Stimulated activated naive CD8-positive, alpha-beta T cell treated with anti-CD3 and anti-CD28 coated beads, Interleukin-15, Interleukin-2, amounts not matched to agents 100 ng/mL and 50 ng/mL, for 24 hours (primary cell): ENCODE measurements at regions not wholly inside any gene's neighbourhood (a gene's known extent, or its start where the extent isn't known, plus 50 kb on each side); places are given as distances from the start of the nearest gene placed in this dataset.
"Not testable (repeated sequence)": the region's sequence is repeated elsewhere in the genome, so short reads cannot be mapped to it uniquely, and the experiment has no call there.

Source experiments
- H3K27ac Mint-ChIP-seq: one replicate; pipeline ENCODE4 v1.8.0; 2021; ENCODE audit warnings: mild to moderate bottlenecking, mixed read lengths
- H3K27me3 Mint-ChIP-seq: one replicate; pipeline ENCODE4 v1.8.0; 2021; ENCODE audit warnings: mixed read lengths
- H3K36me3 Mint-ChIP-seq: one replicate; pipeline ENCODE4 v1.8.0; 2021; ENCODE audit warnings: low read depth, mixed read lengths
- H3K4me1 Mint-ChIP-seq: one replicate; pipeline ENCODE4 v1.8.0; 2021; ENCODE audit warnings: low read depth, mixed read lengths
- H3K4me3 Mint-ChIP-seq: one replicate; pipeline ENCODE4 v1.8.0; 2021; ENCODE audit warnings: mild to moderate bottlenecking, mixed read lengths
- H3K9me3 Mint-ChIP-seq: one replicate; pipeline ENCODE4 v1.8.0; 2021; ENCODE audit warnings: mixed read lengths

- H3K9me3 Mint-ChIP-seq, result peaks cover 4% of the 10 kb centered on the region
- H3K36me3 Mint-ChIP-seq, result no peaks in the 10 kb centered on the region
- H3K27me3 Mint-ChIP-seq, result no peaks in the 10 kb centered on the region
- no peaks in the 10 kb centered on the region for H3K4me1 Mint-ChIP-seq
- no peak overlapping the region for H3K4me3 Mint-ChIP-seq
- no peak overlapping the region for H3K27ac Mint-ChIP-seq
Observed at GRCh38 chr5:121572061-121572460, 279.6 kb upstream of the FTMT start.

- H3K9me3 Mint-ChIP-seq, result peaks cover 4% of the 10 kb centered on the region
- H3K4me3 Mint-ChIP-seq, result no peak overlapping the region
- H3K4me1 Mint-ChIP-seq, result no peaks in the 10 kb centered on the region
- H3K27me3 Mint-ChIP-seq, result no peaks in the 10 kb centered on the region
- no peak overlapping the region for H3K27ac Mint-ChIP-seq
- H3K36me3 Mint-ChIP-seq, result no peaks in the 10 kb centered on the region
Observed at GRCh38 chr5:121573721-121574382, 277.8 kb upstream of the FTMT start.

GRCh38 chr5:121581588-121581987 lies 270.1 kb upstream of the FTMT start:
- no peaks in the 10 kb centered on the region for H3K36me3 Mint-ChIP-seq
- no peaks in the 10 kb centered on the region for H3K27me3 Mint-ChIP-seq
- H3K27ac Mint-ChIP-seq, result no peak overlapping the region
- H3K4me1 Mint-ChIP-seq, result no peaks in the 10 kb centered on the region
- no peak overlapping the region for H3K4me3 Mint-ChIP-seq
- peaks cover 7% of the 10 kb centered on the region for H3K9me3 Mint-ChIP-seq

GRCh38 chr5:121596882-121597281 lies 254.8 kb upstream of the FTMT start:
- no peaks in the 10 kb centered on the region for H3K4me1 Mint-ChIP-seq
- peaks cover 9% of the 10 kb centered on the region for H3K9me3 Mint-ChIP-seq

GRCh38 chr5:121608826-121609225 lies 242.9 kb upstream of the FTMT start:
- H3K27me3 Mint-ChIP-seq, result no peaks in the 10 kb centered on the region
- no peak overlapping the region for H3K4me3 Mint-ChIP-seq
- H3K36me3 Mint-ChIP-seq, result no peaks in the 10 kb centered on the region

More at GRCh38 chr5:121596882-121597281, 254.8 kb upstream of the FTMT start:
- Mint-ChIP-seq H3K27ac (no peak overlapping the region), H3K4me3 (no peak overlapping the region), H3K27me3 (no peaks in the 10 kb centered on the region), H3K36me3 (no peaks in the 10 kb centered on the region)

GRCh38 chr5:121624035-121624434 lies 227.6 kb upstream of the FTMT start:
- H3K27me3 Mint-ChIP-seq, result no peaks in the 10 kb centered on the region
- no peaks in the 10 kb centered on the region for H3K36me3 Mint-ChIP-seq
- H3K27ac Mint-ChIP-seq, result no peak overlapping the region
- H3K4me3 Mint-ChIP-seq, result no peak overlapping the region
- no peaks in the 10 kb centered on the region for H3K4me1 Mint-ChIP-seq
- peaks cover 4% of the 10 kb centered on the region for H3K9me3 Mint-ChIP-seq

More at GRCh38 chr5:121608826-121609225, 242.9 kb upstream of the FTMT start:
- Mint-ChIP-seq H3K4me1 (no peaks in the 10 kb centered on the region), H3K27ac (no peak overlapping the region), H3K9me3 (peaks cover 9% of the 10 kb centered on the region)

GRCh38 chr5:121628783-121629182 lies 222.9 kb upstream of the FTMT start:
- H3K27ac Mint-ChIP-seq, result no peak overlapping the region
- no peaks in the 10 kb centered on the region for H3K27me3 Mint-ChIP-seq
- H3K36me3 Mint-ChIP-seq, result no peaks in the 10 kb centered on the region
- no peaks in the 10 kb centered on the region for H3K9me3 Mint-ChIP-seq
- H3K4me3 Mint-ChIP-seq, result no peak overlapping the region
- H3K4me1 Mint-ChIP-seq, result no peaks in the 10 kb centered on the region

- peaks cover 4% of the 10 kb centered on the region for H3K9me3 Mint-ChIP-seq
- no peaks in the 10 kb centered on the region for H3K4me1 Mint-ChIP-seq
- no peak overlapping the region for H3K4me3 Mint-ChIP-seq
- H3K36me3 Mint-ChIP-seq, result no peaks in the 10 kb centered on the region
- no peak overlapping the region for H3K27ac Mint-ChIP-seq
- H3K27me3 Mint-ChIP-seq, result no peaks in the 10 kb centered on the region
Observed at GRCh38 chr5:121630402-121630801, 221.3 kb upstream of the FTMT start.

- Mint-ChIP-seq H3K9me3 (peaks cover 8% of the 10 kb centered on the region), H3K4me1 (no peaks in the 10 kb centered on the region), H3K27ac (no peak overlapping the region), H3K4me3 (no peak overlapping the region), H3K36me3 (no peaks in the 10 kb centered on the region), H3K27me3 (no peaks in the 10 kb centered on the region)
Observed at GRCh38 chr5:121634946-121635345, 216.7 kb upstream of the FTMT start.

- Mint-ChIP-seq H3K36me3 (no peaks in the 10 kb centered on the region), H3K9me3 (peaks cover 12% of the 10 kb centered on the region), H3K4me1 (no peaks in the 10 kb centered on the region), H3K27ac (no peak overlapping the region), H3K27me3 (no peaks in the 10 kb centered on the region), H3K4me3 (no peak overlapping the region)
Observed at GRCh38 chr5:121638126-121638525, 213.6 kb upstream of the FTMT start.

- Mint-ChIP-seq H3K4me1 (no peaks in the 10 kb centered on the region), H3K4me3 (no peak overlapping the region), H3K9me3 (peaks cover 9% of the 10 kb centered on the region), H3K36me3 (no peaks in the 10 kb centered on the region), H3K27ac (no peak overlapping the region), H3K27me3 (no peaks in the 10 kb centered on the region)
Observed at GRCh38 chr5:121640298-121640697, 211.4 kb upstream of the FTMT start.

- H3K27me3 Mint-ChIP-seq, result no peaks in the 10 kb centered on the region
- H3K9me3 Mint-ChIP-seq, result peaks cover 9% of the 10 kb centered on the region
- H3K4me3 Mint-ChIP-seq, result no peak overlapping the region
- no peaks in the 10 kb centered on the region for H3K36me3 Mint-ChIP-seq
- no peaks in the 10 kb centered on the region for H3K4me1 Mint-ChIP-seq
- no peak overlapping the region for H3K27ac Mint-ChIP-seq
Observed at GRCh38 chr5:121658221-121658620, 193.5 kb upstream of the FTMT start.

GRCh38 chr5:121660142-121660541 lies 191.5 kb upstream of the FTMT start:
- H3K4me1 Mint-ChIP-seq, result no peaks in the 10 kb centered on the region
- H3K27me3 Mint-ChIP-seq, result no peaks in the 10 kb centered on the region
- no peaks in the 10 kb centered on the region for H3K36me3 Mint-ChIP-seq
- no peak overlapping the region for H3K27ac Mint-ChIP-seq
- H3K9me3 Mint-ChIP-seq, result peaks cover 9% of the 10 kb centered on the region
- no peak overlapping the region for H3K4me3 Mint-ChIP-seq

- not testable (repeated sequence) for H3K4me1 Mint-ChIP-seq, H3K27ac Mint-ChIP-seq, H3K4me3 Mint-ChIP-seq, H3K27me3 Mint-ChIP-seq, H3K36me3 Mint-ChIP-seq, H3K9me3 Mint-ChIP-seq
Observed at GRCh38 chr5:121665542-121665941, 186.1 kb upstream of the FTMT start.

GRCh38 chr5:121667292-121667691 lies 184.4 kb upstream of the FTMT start:
- H3K36me3 Mint-ChIP-seq, result no peaks in the 10 kb centered on the region
- H3K4me1 Mint-ChIP-seq, result peaks cover 2% of the 10 kb centered on the region
- H3K27ac Mint-ChIP-seq, result no peak overlapping the region
- H3K9me3 Mint-ChIP-seq, result peaks cover 4% of the 10 kb centered on the region
- H3K27me3 Mint-ChIP-seq, result no peaks in the 10 kb centered on the region
- H3K4me3 Mint-ChIP-seq, result no peak overlapping the region

- Mint-ChIP-seq H3K9me3 (peaks cover 4% of the 10 kb centered on the region), H3K36me3 (no peaks in the 10 kb centered on the region), H3K4me1 (peaks cover 2% of the 10 kb centered on the region), H3K27me3 (no peaks in the 10 kb centered on the region), H3K27ac (peak overlapping the region; percentile 61), H3K4me3 (no peak overlapping the region)
Observed at GRCh38 chr5:121668635-121669034, 183.0 kb upstream of the FTMT start.
